Small intestine (tissue), 7 donors: ENCODE measurements at regions not wholly inside any gene's neighbourhood (a gene's known extent, or its start where the extent isn't known, plus 50 kb on each side); places are given as distances from the start of the nearest gene placed in this dataset.
"Not testable (repeated sequence)": the region's sequence is repeated elsewhere in the genome, so short reads cannot be mapped to it uniquely, and the experiment has no call there.

Experiments
- DNase-seq, 2 donors: peaks; one replicate each; pipeline versions ENCODE4 v3.0.0 to v3.0.0-alpha.2; 2013
- FAIRE-seq: peaks from 2 replicates; lab custom pipeline; 2012; peaks lifted over from hg19 to GRCh38; lab: Jason Lieb, UNC
- H3K27ac ChIP-seq, 3 donors: one replicate each; pipeline ENCODE4 v1.5.1; 2013; ENCODE audit warnings: low read length in 2 of 3, mild to moderate bottlenecking in 2 of 3, control low read depth in 1 of 3, inconsistent platforms in 1 of 3, low read depth in 1 of 3, moderate library complexity in 1 of 3
- H3K27me3 ChIP-seq, 3 donors: one replicate each; pipeline ENCODE4 v1.6.1; 2013; ENCODE audit warnings: low read length in 3 of 3, inconsistent platforms in 1 of 3; ENCODE audit not compliant: control insufficient read depth in 3 of 3, insufficient read depth in 3 of 3
- H3K36me3 ChIP-seq, 3 donors: one replicate each; pipeline ENCODE4 v1.6.1; 2013; ENCODE audit warnings: low read length in 3 of 3, inconsistent platforms in 1 of 3, low read depth in 1 of 3, mild to moderate bottlenecking in 1 of 3, moderate library complexity in 1 of 3; ENCODE audit not compliant: control insufficient read depth in 3 of 3, insufficient read depth in 2 of 3
- H3K4me1 ChIP-seq, 3 donors: one replicate each; pipeline ENCODE4 v1.6.1; 2013; ENCODE audit warnings: low read length in 2 of 3, inconsistent platforms in 1 of 3, low read depth in 1 of 3, mild to moderate bottlenecking in 1 of 3, moderate library complexity in 1 of 3; ENCODE audit not compliant: control insufficient read depth in 3 of 3, insufficient read depth in 2 of 3
- H3K4me3 ChIP-seq, 3 donors: one replicate each; pipeline ENCODE4 v1.5.1; 2013; ENCODE audit warnings: low read length in 3 of 3, control low read depth in 1 of 3, inconsistent platforms in 1 of 3, low read depth in 1 of 3, mild to moderate bottlenecking in 1 of 3, moderate library complexity in 1 of 3
- H3K9me3 ChIP-seq, 2 donors: one replicate each; pipeline ENCODE4 v1.6.1; 2013; ENCODE audit warnings: low read depth in 1 of 2, low read length in 1 of 2; ENCODE audit not compliant: control insufficient read depth in 2 of 2, insufficient read depth in 1 of 2
- WGBS, 3 donors: extraction: QIAGEN DNeasy Blood & Tissue Kit; methylation state at CpG; one replicate each; pipeline ENCODE4 v1.1.7; 2013; 5-methylcytosine and 5-hydroxymethylcytosine counted together
- donor health status: healthy with polysubstance abuse.
- donor health status: control.
- donor health status: control.
- donor health status: Bipolar disorder and iron deficiency.
- donor health status: healthy.

DNA sequence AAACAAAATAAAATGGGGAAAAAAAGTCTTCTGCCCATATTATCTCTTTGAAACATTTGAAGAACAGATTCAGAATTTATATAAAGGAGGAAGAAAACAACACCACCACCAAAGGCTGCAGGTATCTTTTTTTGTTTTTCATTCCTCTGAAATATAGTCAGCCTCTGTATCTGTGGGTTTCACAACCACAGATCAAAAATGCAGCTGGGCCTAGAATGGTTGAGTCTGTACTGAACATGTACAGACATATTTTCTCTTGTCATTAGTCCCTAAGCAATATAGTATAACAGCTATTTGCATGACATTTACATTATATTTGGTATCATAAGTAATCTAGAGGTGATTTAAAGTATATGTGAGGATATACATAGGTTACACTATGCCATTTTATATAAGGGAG lies 559.7 kb upstream of the LRRN3 start:
- Histone ChIP-seq H3K27ac (no peak overlapping the region), H3K27me3 (no peaks in the 10 kb centered on the region), H3K4me3 (no peak overlapping the region), H3K36me3 (no peaks in the 10 kb centered on the region), H3K4me1 (no peaks in the 10 kb centered on the region), H3K9me3 (no peaks in the 10 kb centered on the region)
- FAIRE-seq (no peak), DNase-seq (no peak)

DNA sequence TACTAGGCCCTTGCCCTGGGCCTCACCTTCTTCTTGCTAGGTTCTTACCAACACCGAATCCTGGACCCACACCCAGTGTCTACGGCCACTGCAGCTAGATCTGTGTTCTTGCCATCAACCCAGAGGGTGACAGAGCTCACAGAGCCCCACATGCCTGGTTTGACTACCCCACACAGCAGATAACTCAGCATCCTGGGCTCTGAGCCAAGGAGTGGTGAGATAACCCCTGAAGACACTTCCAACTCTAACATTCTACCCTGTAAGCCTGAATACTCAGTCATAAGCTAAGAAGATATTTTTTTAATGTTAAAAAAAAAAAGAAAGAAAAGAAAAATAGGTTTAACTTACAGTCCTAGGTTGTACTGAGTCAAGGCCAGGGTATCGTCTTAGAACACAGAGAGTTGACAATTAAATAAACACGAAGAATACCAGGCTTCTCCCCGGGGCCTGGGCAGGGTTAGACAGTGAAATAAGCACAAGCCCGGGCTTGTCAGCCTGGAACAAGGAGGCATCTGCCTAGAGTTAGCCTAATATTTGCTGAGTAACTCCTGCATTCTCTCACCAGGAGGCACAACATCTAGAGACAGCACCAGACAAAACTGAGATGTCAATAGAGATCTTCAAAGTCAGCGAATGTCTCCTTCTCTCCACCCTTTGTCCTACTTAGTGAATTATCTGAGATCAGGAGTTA lies 556.5 kb upstream of the LRRN3 start:
- Histone ChIP-seq H3K36me3 (no peaks in the 10 kb centered on the region), H3K9me3 (no peaks in the 10 kb centered on the region), H3K27me3 (no peaks in the 10 kb centered on the region), H3K4me3 (no peak overlapping the region), H3K27ac (no peak overlapping the region), H3K4me1 (no peaks in the 10 kb centered on the region)
- WGBS, 3 donors = 74 to 77% (median 77%) methylated on average over 7 of the region's 7 CpGs
- DNase-seq (no peak), FAIRE-seq (no peak)

DNA sequence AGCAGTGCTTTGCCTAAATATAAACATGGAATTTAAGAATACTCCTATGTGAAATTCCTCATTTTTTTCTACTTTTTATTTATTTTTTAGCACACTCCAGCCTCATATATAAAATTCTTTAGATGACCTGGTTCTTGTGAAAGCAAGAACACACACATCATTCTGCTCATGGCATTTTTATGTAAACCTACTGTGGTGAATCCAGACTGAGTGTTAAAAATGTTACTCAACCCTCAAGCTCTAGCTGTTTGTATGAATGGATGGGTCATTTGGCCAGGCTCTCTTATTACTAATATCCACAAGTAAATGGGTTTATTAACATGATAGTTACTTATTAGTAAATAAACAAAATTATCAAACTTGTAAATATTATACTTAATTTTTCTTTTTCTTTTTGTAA lies 551.7 kb upstream of the LRRN3 start:
- H3K4me3 ChIP-seq = no peak overlapping the region
- H3K36me3 ChIP-seq = no peaks in the 10 kb centered on the region
- no peaks in the 10 kb centered on the region for H3K4me1 ChIP-seq
- H3K27me3 ChIP-seq = no peaks in the 10 kb centered on the region
- H3K27ac ChIP-seq = no peak overlapping the region
- DNase-seq (no peak), FAIRE-seq (no peak)
- H3K9me3 ChIP-seq = no peaks in the 10 kb centered on the region

DNA sequence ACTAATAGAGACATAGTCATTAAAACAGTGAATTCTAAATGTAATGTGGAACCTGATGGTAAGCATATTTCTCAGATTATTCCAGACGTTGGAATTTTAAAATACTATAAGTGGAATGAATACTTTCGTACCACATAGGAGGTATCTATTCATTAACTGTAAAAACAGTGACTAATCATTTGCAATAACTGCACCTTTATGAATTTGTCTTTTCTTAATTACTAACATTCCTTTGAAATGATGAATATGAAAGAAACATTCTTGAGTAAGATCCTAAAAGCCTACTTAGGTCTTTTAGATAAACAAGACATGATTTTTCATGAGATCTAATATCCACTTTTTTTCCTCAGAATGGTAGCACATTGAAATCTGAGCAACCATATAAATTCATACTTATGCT lies 549.0 kb upstream of the LRRN3 start:
- no peaks in the 10 kb centered on the region for H3K9me3 ChIP-seq
- no peaks in the 10 kb centered on the region for H3K27me3 ChIP-seq
- WGBS, 3 donors = 82 to 94% (median 89%) methylated on average over 2 of the region's 2 CpGs
- no peak overlapping the region for H3K4me3 ChIP-seq
- DNase-seq (no peak), FAIRE-seq (no peak)
- no peak overlapping the region for H3K27ac ChIP-seq
- H3K36me3 ChIP-seq = no peaks in the 10 kb centered on the region
- no peaks in the 10 kb centered on the region for H3K4me1 ChIP-seq

GRCh38 chr7:110544194-110544593 lies 546.7 kb upstream of the LRRN3 start:
- Histone ChIP-seq H3K36me3 (no peaks in the 10 kb centered on the region), H3K9me3 (no peaks in the 10 kb centered on the region)
- no peak for DNase-seq

DNA sequence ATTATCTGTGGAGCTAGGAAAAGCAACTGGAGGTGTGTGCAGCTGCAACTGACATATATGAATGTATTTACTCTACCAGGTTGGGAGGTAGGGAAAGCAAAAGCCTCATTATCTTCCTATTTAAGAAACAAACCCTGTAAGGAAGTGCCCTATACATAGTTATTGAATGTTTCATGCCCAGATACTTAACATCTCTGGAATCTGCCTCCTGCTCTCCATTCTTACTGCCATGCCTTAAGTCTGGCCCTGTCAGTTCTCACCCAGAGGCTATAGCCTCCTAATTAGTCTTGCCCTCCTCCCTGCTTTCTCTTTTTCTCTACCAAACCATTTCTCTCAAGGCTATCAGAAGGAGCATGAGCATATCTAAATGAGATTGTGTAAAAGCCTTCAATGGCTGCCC lies 542.6 kb upstream of the LRRN3 start:
- H3K27ac ChIP-seq = no peak overlapping the region
- no peak for DNase-seq
- no peak for FAIRE-seq

More at GRCh38 chr7:110544194-110544593, 546.7 kb upstream of the LRRN3 start:
- Histone ChIP-seq H3K4me1 (no peaks in the 10 kb centered on the region), H3K27me3 (no peaks in the 10 kb centered on the region), H3K4me3 (no peak overlapping the region), H3K27ac (no peak overlapping the region)
- WGBS, 3 donors = 79 to 91% (median 81%) methylated on average over 1 of the region's 1 CpG
- no peak for FAIRE-seq

GRCh38 chr7:110557136-110557535 lies 533.8 kb upstream of the LRRN3 start:
- Histone ChIP-seq H3K27me3 (no peaks in the 10 kb centered on the region), H3K27ac (no peak overlapping the region), H3K9me3 (peaks cover 0 to 2% of the 10 kb centered on the region in 2 donors), H3K36me3 (no peaks in the 10 kb centered on the region), H3K4me1 (no peaks in the 10 kb centered on the region), H3K4me3 (no peak overlapping the region)
- DNase-seq = no peak
- FAIRE-seq = no peak
- WGBS, 3 donors = 52 to 62% (median 59%) methylated on average over 2 of the region's 2 CpGs

More for the DNA sequence above, 542.6 kb upstream of the LRRN3 start:
- Histone ChIP-seq H3K27me3 (no peaks in the 10 kb centered on the region), H3K4me1 (no peaks in the 10 kb centered on the region), H3K36me3 (no peaks in the 10 kb centered on the region), H3K9me3 (peaks cover 0 to 10% of the 10 kb centered on the region in 2 donors), H3K4me3 (no peak overlapping the region)

DNA sequence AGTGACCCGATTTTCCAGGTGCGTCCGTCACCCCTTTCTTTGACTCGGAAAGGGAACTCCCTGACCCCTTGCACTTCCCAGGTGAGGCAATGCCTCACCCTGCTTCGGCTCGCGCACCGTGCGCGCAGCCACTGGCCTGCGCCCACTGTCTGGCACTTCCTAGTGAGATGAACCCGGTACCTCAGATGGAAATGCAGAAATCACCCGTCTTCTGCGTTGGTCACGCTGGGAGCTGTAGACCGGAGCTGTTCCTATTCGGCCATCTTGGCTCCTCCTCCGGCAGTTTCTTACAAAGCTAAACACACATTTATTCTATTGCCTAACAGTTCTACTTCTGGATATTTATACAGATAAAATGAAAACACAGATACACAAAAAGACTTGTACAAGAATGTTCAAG lies 527.6 kb upstream of the LRRN3 start:
- H3K4me1 ChIP-seq, DNase-seq, H3K36me3 ChIP-seq, FAIRE-seq, H3K27me3 ChIP-seq, H3K27ac ChIP-seq, H3K4me3 ChIP-seq, H3K9me3 ChIP-seq: not testable (repeated sequence)
- 92 to 93% (median 92%) methylated on average over 14 to 15 of the region's 18 CpGs for WGBS, 3 donors

DNA sequence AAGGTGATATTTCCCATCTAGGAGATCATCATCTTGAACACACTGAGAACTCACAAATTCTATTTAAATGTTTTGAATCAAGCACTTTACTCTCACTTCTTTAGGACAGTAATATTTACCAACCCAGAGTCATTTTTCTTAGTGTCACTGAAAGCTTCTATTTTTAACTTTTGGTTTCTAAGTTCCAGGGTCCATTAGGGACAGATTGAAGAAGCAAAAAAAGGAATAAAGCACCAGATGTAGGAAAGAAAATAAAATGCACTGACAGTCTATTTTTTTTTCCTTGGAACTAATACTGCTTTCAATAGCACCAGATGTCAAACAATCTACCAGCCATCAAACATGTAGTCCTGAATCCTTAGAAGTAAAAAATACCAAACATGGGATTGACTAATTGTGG lies 526.7 kb upstream of the LRRN3 start:
- H3K27me3 ChIP-seq = no peaks in the 10 kb centered on the region
- FAIRE-seq (no peak), DNase-seq (no peak)
- H3K27ac ChIP-seq = no peak overlapping the region
- no peaks in the 10 kb centered on the region for H3K4me1 ChIP-seq
- no peaks in the 10 kb centered on the region for H3K36me3 ChIP-seq
- no peak overlapping the region for H3K4me3 ChIP-seq
- H3K9me3 ChIP-seq = no peaks in the 10 kb centered on the region
